ENCODE measurements at regions not wholly inside any gene's neighbourhood (a gene's known extent, or its start where the extent isn't known, plus 50 kb on each side); places are given as distances from the start of the nearest gene placed in this dataset.
"Not testable (repeated sequence)": the region's sequence is repeated elsewhere in the genome, so short reads cannot be mapped to it uniquely, and the experiment has no call there.

DNA sequence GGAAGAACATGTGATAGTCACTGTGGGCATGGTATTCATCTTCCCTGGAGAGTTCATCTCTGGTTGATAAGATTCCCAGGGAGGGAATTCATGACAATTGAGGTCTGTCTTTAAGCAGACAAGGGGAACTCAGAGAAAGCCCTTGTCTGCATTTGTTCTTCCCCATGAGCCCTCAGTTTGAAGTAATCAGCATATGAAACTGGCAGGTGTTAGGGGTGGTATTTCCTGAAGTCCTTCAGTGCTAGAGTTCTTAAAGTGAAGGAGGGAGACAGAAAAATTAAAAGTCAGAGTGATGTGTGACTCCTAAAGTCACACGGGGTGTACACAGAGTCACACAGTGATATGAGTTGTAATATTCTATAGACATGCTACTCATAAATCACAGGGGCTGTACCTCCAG lies 60.6 kb upstream of the SYK start:
- no peak for DNase-seq

DNA sequence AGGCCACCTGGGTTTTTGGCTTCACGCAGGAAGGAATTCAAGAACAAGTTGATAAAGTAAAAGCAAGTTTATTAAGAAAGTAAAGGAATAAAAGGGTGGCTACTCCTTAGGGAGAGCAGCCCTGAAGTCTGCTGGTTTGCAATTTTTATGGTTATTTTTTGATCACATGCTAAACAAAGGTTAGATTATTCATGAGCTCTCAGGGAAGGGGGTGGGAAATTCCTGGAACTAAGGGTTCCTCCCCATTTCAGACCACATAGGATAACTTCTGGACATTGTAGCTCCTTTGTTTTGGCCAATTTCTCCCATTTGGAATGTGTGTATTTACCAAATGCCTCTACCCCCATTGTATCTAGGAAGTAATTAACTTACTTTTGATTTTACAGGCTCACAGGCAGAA lies 63.9 kb upstream of the SYK start:
- DNase-seq = no peak

DNA sequence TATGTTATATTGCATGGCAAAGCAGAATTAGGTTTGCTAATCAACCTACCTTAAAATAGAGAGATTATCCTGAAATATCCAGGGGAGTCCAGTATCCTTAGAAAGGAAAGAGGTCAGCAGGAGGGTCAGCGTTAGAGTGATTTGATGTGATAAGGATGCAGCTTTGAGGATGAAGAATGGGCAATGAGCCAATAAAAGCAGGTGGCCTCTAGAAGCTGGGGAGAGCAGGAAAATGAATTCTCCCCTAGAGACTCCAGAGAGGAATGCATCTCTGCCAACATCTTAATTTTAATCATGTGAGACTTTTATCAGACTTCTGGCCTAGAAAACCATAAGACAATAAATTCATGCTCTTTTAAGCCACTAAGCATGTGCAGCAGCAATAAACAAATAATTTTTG lies 65.7 kb upstream of the SYK start:
- DNase-seq = no peak

DNA sequence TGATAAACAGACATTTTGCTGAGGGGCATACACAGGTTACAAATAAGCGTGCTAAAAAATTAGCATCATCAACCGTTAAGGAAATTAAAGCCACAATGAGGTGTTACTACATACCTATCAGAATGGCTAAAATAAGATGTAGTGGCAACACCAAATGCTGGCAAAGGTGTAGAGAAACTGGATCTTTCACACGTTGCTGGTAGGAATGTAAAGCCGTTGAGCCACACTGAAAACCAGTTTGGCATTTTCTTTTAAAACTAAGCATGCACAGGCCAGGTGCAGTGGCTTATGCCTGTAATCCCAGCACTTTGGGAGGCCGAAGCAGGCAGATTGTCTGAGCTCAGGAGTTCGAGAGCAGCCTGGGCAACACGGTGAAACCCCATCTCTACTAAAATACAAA lies 67.0 kb upstream of the SYK start:
- DNase-seq = no peak

DNA sequence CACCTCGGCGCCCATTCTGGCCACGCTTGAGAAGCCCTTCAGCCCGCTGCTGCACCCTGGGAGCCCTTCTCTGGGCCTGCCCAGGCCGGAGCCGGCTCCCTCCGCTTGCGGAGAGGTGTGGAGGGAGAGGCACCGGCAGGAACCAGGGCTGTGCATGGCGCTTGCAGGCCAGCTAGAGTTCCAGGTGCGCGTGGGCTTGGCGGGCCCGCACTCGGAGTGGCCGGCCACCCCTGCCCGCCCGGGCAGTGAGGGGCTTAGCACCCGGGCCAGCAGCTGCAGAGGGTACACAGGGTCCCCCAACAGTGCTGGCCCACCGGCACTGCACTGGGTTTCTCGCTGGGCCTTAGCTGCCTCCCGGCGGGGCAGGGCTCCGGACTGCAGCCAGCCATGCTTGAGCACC lies 72.3 kb upstream of the SYK start:
- no peak for DNase-seq

DNA sequence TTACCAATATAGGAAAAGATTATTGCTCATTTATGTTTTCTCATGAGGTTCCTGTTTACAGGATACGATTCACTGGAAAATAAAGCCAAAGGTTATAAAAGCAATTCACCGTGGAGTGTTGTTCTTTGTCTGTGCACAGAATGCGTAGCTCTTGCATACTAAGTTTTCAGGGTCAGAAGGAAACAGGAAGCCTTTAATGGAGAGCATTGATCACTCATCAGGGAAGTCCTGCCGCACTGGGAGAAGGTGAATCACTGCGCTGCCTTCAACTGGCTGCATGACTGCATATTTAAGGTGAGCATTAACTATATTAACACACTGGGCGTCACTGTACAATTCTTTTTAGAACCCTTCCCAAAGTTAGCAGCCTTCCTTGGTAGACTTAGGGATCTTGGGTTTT lies 74.1 kb upstream of the SYK start:
- no peak for DNase-seq

DNA sequence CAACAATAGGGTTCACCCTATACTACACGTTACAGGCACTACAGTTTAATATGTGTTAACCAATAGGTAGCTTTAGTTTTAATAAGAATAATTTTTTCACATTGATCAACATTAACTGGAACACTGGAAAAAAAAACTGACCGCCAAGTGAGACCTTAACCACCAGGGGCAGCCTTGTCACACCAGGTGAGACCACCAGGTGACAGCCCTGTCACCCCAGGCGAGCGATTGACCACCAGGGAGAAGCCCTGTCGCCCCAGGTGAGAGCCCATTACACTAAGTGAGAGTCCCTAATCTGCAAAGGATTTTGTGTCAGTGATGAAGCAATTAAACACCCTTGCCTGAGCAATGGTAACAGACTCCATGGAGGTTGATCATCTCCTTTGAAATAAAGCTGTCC lies 75.4 kb upstream of the SYK start:
- no peak for DNase-seq

DNA sequence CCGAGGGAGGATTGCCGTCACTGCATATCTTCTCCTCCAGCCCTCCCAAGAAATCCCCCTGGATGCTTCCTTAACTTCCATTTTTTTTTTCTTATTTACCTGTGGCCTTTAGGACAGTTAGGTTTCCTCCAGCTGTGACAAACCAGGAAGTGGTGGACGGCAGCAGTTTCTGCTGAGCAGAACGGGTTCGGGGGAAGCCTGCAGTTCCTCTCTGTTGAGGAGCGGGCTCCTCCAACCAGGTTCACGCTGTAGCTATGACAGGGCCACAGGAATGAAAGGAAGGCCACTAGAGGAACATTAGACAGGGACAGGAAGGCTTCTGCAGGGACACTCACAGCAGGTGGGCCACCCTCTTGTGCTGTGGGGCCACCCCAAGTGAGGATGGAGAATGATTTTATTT lies 76.7 kb upstream of the SYK start:
- no peak for DNase-seq

DNA sequence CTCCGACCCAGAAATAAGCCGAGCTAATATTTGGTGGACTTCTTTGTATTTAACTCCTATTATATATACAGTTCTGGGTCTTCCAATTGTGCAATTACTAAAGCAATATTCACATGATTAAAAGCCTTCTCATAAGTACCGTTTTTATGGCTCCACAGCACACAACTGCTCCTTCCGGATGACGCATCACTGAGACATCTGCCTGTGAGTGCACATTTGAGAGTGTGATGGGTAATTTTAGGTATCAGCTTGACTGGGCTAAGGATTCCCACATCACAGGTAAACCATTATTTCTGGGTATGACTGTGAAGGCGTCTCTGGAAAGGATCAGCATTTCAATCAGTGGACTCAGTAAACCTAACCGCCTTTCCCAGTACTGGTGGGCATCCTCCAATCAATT lies 77.5 kb upstream of the SYK start:
- no peak for DNase-seq

DNA sequence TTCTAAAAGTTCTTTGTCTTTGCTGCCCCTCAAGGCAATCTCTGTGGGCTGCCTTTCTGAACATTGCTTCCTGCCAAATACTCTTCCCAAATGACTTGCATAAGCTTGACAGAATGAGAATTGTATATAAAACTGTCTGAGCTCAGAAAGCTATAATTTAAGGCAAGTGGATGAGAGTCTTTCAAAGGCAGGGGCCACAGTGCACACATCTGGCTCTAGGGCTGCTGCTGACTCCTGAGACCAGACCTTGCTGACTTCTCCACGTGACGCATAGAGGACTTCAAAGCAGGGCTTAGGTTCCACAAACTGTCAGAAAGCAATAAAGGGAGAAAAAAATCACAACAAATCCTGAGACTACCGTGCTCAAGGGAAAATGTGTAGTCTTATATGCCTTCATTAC lies 79.4 kb upstream of the DIRAS2 start:
- peak; percentile 71 for DNase-seq

DNA sequence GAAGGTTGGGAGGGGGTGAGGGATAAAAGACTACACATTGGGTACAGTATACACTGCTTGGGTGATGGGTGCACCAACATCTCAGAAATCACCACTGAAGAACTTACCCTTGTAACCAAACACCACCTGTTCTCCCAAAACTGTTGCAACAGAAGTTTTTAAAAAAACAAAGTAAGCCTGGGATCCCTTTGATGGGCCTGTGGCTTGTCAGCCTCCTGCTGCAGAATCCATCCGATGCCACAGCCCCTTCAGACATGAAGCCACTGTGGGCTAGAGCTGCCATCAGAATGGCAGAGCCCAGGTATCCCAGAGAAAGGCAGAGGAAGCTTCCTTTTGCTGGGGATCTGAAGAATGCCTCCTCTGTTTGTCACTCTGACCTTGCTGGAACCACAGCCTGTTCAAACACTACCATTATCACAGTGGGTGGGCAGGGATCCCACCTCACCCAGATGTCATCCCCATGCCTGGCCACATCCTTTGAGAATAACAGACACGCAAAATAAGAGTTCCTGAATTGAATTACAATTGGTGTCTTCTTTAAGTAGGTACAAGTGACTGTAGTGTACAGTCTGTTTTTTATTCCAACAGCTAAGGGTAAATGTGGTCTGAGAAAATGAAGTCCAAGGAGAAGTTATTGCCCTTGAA lies 78.1 kb upstream of the DIRAS2 start:
- peak; percentile 28 for DNase-seq

DNA sequence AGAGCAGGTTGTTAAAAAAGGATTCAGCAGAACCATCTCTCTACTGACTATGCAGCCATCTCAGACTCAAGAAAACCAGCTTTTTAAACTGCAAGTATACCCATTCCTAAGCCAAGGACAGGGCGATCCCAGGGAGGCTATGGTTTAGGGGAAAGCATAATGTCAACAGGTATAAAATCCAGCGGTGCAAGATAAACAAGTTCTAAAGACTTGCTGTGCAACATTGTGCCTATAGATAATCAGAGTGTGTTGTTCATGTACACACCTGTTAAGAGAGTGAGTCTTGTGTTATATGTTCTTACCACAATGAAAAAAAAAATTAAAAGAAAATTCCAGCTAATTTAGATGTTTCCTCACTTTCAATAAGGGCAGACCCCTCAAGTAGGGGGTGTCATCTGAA lies 63.6 kb upstream of the DIRAS2 start:
- no peak for DNase-seq

DNA sequence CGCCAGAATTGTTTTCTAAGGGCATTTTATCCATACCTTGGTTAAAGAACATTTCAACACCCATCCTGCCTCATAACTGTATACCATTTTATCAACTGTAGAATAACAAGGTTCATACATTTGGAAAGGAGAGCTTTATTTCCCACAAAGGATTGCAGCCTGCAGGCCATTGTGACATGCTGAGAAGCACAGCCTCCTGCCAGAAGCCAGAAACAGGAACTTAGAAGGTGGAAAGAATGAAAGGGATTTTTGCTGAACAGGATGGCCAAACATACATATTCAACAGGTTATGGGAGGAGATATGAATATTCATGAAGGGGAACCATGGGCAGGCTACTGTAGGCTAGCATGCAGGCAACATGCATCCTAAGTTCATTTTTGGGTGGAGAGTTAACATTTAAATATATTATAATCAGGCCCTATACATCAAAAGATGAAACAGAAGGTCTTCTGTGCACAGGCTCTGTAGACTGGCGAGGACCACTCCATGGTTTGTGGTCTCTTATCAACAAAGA lies 59.9 kb upstream of the DIRAS2 start:
- no peak for DNase-seq

DNA sequence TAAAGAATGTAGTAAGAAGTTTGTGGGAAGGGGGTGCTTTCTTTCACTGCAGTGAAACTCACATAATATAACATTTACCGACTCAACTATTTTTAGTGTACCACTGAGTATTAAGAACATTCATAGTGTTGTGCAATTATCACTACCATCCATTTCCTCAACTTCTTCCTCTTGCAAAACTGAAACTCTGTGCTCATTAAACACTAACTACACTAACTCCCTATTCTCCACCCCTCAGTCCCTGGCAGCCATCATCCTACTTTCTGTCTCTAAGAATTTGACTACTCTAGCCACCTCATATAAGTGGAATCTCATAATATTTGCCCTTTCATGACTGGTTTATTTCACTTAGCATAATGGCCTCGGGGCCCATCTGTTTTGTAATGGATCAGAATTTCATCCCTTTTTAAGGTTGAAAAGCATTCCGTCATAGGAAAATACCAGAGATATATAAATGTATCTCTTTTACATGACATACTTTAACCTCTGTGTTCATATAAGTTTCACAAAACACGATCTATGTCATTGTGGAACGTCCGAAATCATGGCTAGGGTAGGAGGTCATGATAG lies 56.3 kb upstream of the DIRAS2 start:
- DNase-seq = no peak

DNA sequence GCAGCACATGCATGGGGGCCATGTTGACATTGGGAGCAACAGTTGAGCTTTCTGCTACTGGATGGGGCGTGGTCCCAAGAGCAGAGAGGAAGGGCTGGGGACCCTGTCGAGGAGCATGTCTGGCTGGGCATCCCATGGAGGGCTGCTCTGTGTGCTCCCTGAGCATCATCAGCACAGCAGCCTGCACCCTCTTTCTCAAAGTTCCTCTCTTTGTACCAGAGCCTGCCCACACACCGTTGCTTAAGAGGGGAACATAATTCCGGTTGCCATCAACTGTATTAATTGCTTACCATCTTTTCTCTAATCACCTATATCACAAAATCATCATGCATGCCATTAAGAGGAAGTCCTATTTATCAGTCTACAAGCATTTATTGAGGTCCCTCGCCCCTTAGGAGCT lies 55.2 kb upstream of the DIRAS2 start:
- no peak for DNase-seq

DNA sequence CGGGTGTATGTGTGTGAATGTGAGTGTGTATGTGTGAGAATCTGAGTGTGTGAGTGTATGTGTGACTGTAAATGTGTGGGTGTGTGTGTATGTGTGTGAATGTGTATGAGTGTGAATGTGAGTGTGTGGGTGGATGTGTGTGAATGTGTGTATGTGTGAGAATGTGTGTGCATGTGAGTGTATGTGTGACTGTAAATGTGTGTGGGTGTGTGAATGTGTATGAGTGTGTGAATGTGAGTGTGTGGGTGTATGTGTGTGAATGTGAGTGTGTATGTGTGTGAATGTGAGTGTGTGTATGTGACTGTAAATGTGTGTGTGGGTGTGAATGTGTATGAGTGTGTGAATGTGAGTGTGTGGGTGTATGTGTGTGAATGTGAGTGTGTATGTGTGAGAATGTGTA lies 51.6 kb upstream of the DIRAS2 start:
- not testable (repeated sequence) for DNase-seq
